Omental fat pad (tissue), 3 donors: ENCODE measurements at regions not wholly inside any gene's neighbourhood (a gene's known extent, or its start where the extent isn't known, plus 50 kb on each side); places are given as distances from the start of the nearest gene placed in this dataset.

Experiments used
- ATAC-seq: fragments of 150-250 bp; one replicate; pipeline ENCODE4 v1.9.1; 2016; ENCODE audit warnings: mild to moderate bottlenecking, moderate library complexity; ENCODE audit not compliant: low FRiP score
- DNase-seq: peaks from one replicate; pipeline ENCODE4 v3.0.0-alpha.2; 2019; ENCODE audit warnings: low spot score
- TF ChIP-seq, protein P1 (sequence below), 3 donors: fragments of 450-650 bp; IDR thresholded peaks; one replicate each; pipeline ENCODE4 v1.5.1; 2016 to 2017; ENCODE audit warnings: antibody characterized with exemption in 3 of 3, mild to moderate bottlenecking in 3 of 3, moderate library complexity in 2 of 3

DNA sequence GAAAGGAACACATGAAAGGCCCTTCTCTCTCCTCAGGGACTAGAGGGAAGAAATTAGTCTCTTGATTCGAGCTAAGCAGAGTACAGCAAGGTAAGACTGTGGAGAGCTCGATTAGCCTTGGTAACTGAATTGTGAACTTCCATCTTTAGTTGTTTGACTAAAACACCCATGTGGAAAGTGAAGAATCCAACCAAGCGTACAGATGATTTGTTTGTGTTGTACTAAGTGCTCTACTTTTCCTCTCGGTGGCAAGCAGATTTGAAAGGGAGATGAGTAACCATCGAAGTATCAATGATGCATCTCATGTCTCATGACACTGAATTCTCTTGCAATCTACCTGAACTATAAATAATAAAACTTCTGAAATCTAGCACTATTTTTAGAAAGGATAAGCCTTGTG is 80.7 kb downstream of the FZD1 start:
- TF ChIP-seq, protein P1, sequence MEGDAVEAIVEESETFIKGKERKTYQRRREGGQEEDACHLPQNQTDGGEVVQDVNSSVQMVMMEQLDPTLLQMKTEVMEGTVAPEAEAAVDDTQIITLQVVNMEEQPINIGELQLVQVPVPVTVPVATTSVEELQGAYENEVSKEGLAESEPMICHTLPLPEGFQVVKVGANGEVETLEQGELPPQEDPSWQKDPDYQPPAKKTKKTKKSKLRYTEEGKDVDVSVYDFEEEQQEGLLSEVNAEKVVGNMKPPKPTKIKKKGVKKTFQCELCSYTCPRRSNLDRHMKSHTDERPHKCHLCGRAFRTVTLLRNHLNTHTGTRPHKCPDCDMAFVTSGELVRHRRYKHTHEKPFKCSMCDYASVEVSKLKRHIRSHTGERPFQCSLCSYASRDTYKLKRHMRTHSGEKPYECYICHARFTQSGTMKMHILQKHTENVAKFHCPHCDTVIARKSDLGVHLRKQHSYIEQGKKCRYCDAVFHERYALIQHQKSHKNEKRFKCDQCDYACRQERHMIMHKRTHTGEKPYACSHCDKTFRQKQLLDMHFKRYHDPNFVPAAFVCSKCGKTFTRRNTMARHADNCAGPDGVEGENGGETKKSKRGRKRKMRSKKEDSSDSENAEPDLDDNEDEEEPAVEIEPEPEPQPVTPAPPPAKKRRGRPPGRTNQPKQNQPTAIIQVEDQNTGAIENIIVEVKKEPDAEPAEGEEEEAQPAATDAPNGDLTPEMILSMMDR (IDR thresholded peaks at IDR 0.05) = no peak
- DNase-seq (no peak), ATAC-seq (no peak)

DNA sequence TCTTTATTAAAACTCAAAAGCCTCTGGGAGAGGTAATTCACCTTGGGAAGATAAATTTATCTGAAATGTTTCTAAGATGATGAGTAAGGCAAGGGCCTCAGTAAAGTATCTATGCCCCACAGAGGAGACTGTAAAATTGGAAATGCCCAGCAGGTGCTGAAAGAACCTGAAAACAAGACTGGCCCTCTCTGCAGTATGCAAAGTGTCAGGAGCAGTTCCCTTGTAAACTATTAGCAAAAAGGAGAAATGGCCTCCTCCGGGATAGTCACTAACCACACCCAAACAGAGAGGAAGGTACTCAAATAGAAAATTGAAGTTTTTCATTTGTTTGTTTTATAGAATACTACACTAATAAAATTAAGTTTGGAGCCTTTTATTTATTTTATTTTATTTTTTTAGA is 81.2 kb downstream of the FZD1 start:
- no peak for ATAC-seq
- DNase-seq = no peak
- TF ChIP-seq, protein P1 (IDR thresholded peaks at IDR 0.05) = no peak

DNA sequence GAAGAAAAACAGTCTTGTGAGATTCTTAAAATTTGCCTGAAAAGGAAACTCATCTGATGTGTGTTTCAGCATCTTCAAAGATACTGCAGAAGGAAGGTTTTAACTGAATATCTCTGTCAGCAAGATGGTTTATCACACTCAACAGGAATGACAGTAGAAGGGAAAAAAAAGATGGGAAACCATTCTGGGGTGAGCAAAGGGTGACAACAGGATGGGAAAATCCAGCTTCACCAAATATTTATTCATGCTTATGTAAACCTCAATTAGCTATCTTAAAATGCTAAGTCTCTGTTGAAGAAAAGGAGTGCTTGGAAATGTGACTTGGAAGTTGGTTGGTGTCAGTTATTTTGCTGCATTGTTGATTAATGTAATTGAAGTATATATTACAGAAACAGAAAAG is 82.2 kb downstream of the FZD1 start:
- no peak for ATAC-seq
- DNase-seq = no peak
- TF ChIP-seq, protein P1 (IDR thresholded peaks at IDR 0.05) = no peak

DNA sequence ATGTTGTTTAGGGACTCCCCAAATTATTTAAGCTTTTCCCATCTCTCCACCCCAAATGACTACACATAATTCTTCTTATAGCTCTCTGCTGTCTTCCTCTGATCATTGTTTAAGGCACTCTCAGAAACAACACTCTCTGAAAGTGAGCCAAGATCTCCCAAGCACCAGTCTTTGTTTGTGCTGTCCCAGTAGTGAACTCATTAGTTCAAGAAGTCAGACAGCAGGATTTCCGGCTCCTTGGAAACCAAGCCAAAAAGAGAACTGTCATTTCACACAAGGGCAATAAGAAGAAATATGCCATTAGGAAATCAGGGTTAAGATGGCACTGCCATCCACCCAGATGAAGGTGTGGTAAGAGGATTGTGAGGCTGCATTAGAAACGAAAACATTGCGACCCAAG is 83.1 kb downstream of the FZD1 start:
- DNase-seq (no peak), ATAC-seq (no peak)
- TF ChIP-seq, protein P1 (IDR thresholded peaks at IDR 0.05) = no peak

DNA sequence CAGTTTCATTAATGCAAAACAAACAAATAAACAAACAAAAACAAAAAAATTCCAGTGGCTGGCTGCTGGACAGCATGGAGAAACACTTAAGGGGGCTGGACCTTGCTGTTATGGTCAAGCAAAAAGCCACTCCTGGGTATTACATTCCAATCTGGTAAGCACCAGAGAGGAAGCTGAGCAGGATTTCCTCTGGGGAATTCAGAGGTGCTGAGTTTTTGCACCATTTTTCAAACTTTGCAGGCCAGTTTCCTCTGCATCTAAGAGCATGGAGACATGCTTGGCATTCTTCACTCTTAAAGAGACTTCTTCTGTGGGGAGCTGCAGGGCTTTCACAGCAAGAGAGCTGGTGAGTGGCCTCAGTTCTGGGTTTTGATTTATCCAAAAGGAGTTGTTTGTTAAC is 84.5 kb downstream of the FZD1 start:
- ATAC-seq = no peak
- TF ChIP-seq, protein P1 (IDR thresholded peaks at IDR 0.05) = no peak
- DNase-seq = no peak

DNA sequence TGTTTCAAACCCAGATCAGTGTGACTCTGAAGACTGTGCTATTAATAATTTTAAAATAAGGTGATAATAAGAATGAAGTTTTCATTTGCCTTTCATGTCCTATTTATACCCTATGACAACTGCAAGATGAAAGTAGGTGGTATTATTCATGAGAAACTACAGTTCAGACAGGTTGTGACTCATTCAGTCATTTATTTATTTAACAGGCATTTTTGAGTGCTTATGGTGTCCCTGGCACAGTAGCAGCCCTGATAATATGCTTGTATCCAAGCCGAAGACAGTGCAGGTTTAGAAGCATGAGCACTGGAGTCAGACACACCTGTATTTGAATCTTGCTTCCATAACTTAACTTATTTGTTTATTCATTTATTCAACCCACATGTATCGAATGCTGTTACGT is 87.1 kb downstream of the FZD1 start:
- TF ChIP-seq, protein P1 (IDR thresholded peaks at IDR 0.05) = no peak
- DNase-seq = no peak
- no peak for ATAC-seq

DNA sequence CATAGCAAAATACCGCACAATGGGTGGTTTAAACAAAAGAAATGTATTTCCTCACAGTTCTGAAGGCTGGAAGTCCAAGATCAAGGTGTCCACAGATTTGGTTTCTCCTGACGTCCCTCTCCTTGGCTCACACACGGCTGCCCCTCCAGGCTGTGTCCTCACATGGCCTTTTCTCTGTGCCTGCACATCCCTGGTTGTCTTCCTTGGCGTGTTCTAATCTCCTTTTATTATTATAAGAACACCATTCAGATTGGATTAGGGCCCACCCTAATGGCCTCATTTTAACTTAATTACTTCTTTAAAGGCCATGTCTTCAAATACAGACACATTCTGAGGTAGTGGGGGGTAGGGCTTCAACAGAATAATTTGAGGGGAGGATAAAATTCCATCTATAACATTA is 87.9 kb downstream of the FZD1 start:
- ATAC-seq (no peak), DNase-seq (no peak)
- TF ChIP-seq, protein P1 (IDR thresholded peaks at IDR 0.05) = no peak
